ENCODE measurements at regions not wholly inside any gene's neighbourhood (a gene's known extent, or its start where the extent isn't known, plus 50 kb on each side); places are given as distances from the start of the nearest gene placed in this dataset.

- no peaks in the 10 kb centered on the region for H3K36me3 ChIP-seq (replicated peaks; ENCODE audit: low read depth, low read length)
- no peaks in the 10 kb centered on the region for H3K27me3 ChIP-seq (ENCODE audit: low read depth, low read length)
- H4K20me1 ChIP-seq (ENCODE audit: insufficient read depth, low read length) = no peaks in the 10 kb centered on the region
- no peak overlapping the region for H3K27ac ChIP-seq (ENCODE audit: low read length)
- no peaks in the 10 kb centered on the region for H3K4me1 ChIP-seq (ENCODE audit: low read length)
- no peak overlapping the region for H2AFZ ChIP-seq (ENCODE audit: low read depth, low read length)
- no peaks in the 10 kb centered on the region for H3K79me2 ChIP-seq (ENCODE audit: low read length)
- no peaks in the 10 kb centered on the region for H3K9me3 ChIP-seq (ENCODE audit: insufficient read depth, low read length)
- TF ChIP-seq CTCF (IDR thresholded peaks at IDR 0.05; ENCODE audit: low read depth, low read length) (no peak), EZH2phosphoT487 (IDR thresholded peaks at IDR 0.05; ENCODE audit: low read depth) (no peak)
- no peak overlapping the region for H3K4me3 ChIP-seq (ENCODE audit: low read length)
- H3K4me2 ChIP-seq (ENCODE audit: low read length) = no peak overlapping the region
- no peak overlapping the region for H3K9ac ChIP-seq (ENCODE audit: low read length)
These were observed 315.0 kb downstream of the IPMK start for GRCh38 chr10:57952741-57953140.

- no peak overlapping the region for H3K27ac ChIP-seq (ENCODE audit: low read length)
These were observed 317.2 kb downstream of the IPMK start for GRCh38 chr10:57950442-57950974.

GRCh38 chr10:57948796-57949195 is 318.9 kb downstream of the IPMK start:
- no peak overlapping the region for H3K27ac ChIP-seq (ENCODE audit: low read length)
- H3K4me1 ChIP-seq (ENCODE audit: low read length) = no peaks in the 10 kb centered on the region
- no peak overlapping the region for H2AFZ ChIP-seq (ENCODE audit: low read depth, low read length)
- H3K79me2 ChIP-seq (ENCODE audit: low read length) = no peaks in the 10 kb centered on the region
- H4K20me1 ChIP-seq (ENCODE audit: insufficient read depth, low read length) = no peaks in the 10 kb centered on the region
- H3K27me3 ChIP-seq (ENCODE audit: low read depth, low read length) = no peaks in the 10 kb centered on the region
- no peak for TF ChIP-seq CTCF (IDR thresholded peaks at IDR 0.05; ENCODE audit: low read depth, low read length)
- TF ChIP-seq EZH2phosphoT487 (IDR thresholded peaks at IDR 0.05; ENCODE audit: low read depth) = no peak
- no peaks in the 10 kb centered on the region for H3K36me3 ChIP-seq (replicated peaks; ENCODE audit: low read depth, low read length)
- H3K4me2 ChIP-seq (ENCODE audit: low read length) = no peak overlapping the region
- H3K4me3 ChIP-seq (ENCODE audit: low read length) = no peak overlapping the region
- no peak overlapping the region for H3K9ac ChIP-seq (ENCODE audit: low read length)
- no peaks in the 10 kb centered on the region for H3K9me3 ChIP-seq (ENCODE audit: insufficient read depth, low read length)

More at GRCh38 chr10:57950442-57950974, 317.2 kb downstream of the IPMK start:
- Histone ChIP-seq H3K36me3 (replicated peaks; ENCODE audit: low read depth, low read length) (no peaks in the 10 kb centered on the region), H3K9ac (ENCODE audit: low read length) (no peak overlapping the region), H3K4me1 (ENCODE audit: low read length) (no peaks in the 10 kb centered on the region), H2AFZ (ENCODE audit: low read depth, low read length) (no peak overlapping the region), H3K9me3 (ENCODE audit: insufficient read depth, low read length) (no peaks in the 10 kb centered on the region), H3K4me2 (ENCODE audit: low read length) (no peak overlapping the region), H3K27me3 (ENCODE audit: low read depth, low read length) (no peaks in the 10 kb centered on the region), H4K20me1 (ENCODE audit: insufficient read depth, low read length) (no peaks in the 10 kb centered on the region), H3K4me3 (ENCODE audit: low read length) (no peak overlapping the region), H3K79me2 (ENCODE audit: low read length) (no peaks in the 10 kb centered on the region)
- TF ChIP-seq EZH2phosphoT487 (IDR thresholded peaks at IDR 0.05; ENCODE audit: low read depth) (no peak), CTCF (IDR thresholded peaks at IDR 0.05; ENCODE audit: low read depth, low read length) (no peak)

GRCh38 chr10:57946833-57947232 is 320.9 kb downstream of the IPMK start:
- no peaks in the 10 kb centered on the region for H3K9me3 ChIP-seq (ENCODE audit: insufficient read depth, low read length)
- no peak overlapping the region for H2AFZ ChIP-seq (ENCODE audit: low read depth, low read length)
- no peaks in the 10 kb centered on the region for H3K27me3 ChIP-seq (ENCODE audit: low read depth, low read length)
- TF ChIP-seq CTCF (IDR thresholded peaks at IDR 0.05; ENCODE audit: low read depth, low read length) (no peak), EZH2phosphoT487 (IDR thresholded peaks at IDR 0.05; ENCODE audit: low read depth) (no peak)
- H3K79me2 ChIP-seq (ENCODE audit: low read length) = no peaks in the 10 kb centered on the region
- H4K20me1 ChIP-seq (ENCODE audit: insufficient read depth, low read length) = no peaks in the 10 kb centered on the region
- H3K4me3 ChIP-seq (ENCODE audit: low read length) = no peak overlapping the region
- H3K4me1 ChIP-seq (ENCODE audit: low read length) = no peaks in the 10 kb centered on the region
- no peak overlapping the region for H3K27ac ChIP-seq (ENCODE audit: low read length)
- no peak overlapping the region for H3K4me2 ChIP-seq (ENCODE audit: low read length)
- no peak overlapping the region for H3K9ac ChIP-seq (ENCODE audit: low read length)
- H3K36me3 ChIP-seq (replicated peaks; ENCODE audit: low read depth, low read length) = no peaks in the 10 kb centered on the region

Data from OCI-LY3 (cell line).